GM23248 (cell line): ENCODE measurements at regions not wholly inside any gene's neighbourhood (a gene's known extent, or its start where the extent isn't known, plus 50 kb on each side); places are given as distances from the start of the nearest gene placed in this dataset.
A peak's percentile ranks its signal among the peaks of the same experiment; 100 is the strongest.

Experiments
- DNase-seq: peaks from one replicate; pipeline ENCODE4 v3.0.0-alpha.2; 2015
- H2AFZ ChIP-seq: fragments of 200-600 bp; sonication (generic); 2 replicates; pipeline ENCODE4 v1.6.1; 2016; ENCODE audit warnings: antibody characterized with exemption
- H3F3A ChIP-seq: fragments of 200-600 bp; sonication (generic); 2 replicates; pipeline ENCODE4 v1.6.1; 2016; ENCODE audit warnings: mild to moderate bottlenecking, antibody characterized with exemption, mixed run types; ENCODE audit not compliant: insufficient read depth
- H3K27ac ChIP-seq: fragments of 200-600 bp; sonication (generic); 2 replicates; pipeline ENCODE4 v1.5.1; 2016; ENCODE audit warnings: mild to moderate bottlenecking
- H3K27me3 ChIP-seq: fragments of 200-600 bp; sonication (generic); replicated peaks from 2 replicates; pipeline ENCODE4 v1.6.1; 2016; ENCODE audit warnings: mild to moderate bottlenecking; ENCODE audit not compliant: insufficient read depth
- H3K36me3 ChIP-seq: fragments of 200-600 bp; sonication (generic); 2 replicates; pipeline ENCODE4 v1.6.1; 2016; ENCODE audit warnings: low read depth, mild to moderate bottlenecking
- H3K4me1 ChIP-seq: fragments of 200-600 bp; sonication (generic); 2 replicates; pipeline ENCODE4 v1.6.1; 2016; ENCODE audit warnings: mild to moderate bottlenecking; ENCODE audit not compliant: insufficient read depth
- H3K4me2 ChIP-seq: fragments of 200-600 bp; sonication (generic); one replicate; pipeline ENCODE4 v1.6.1; 2016; ENCODE audit warnings: mild to moderate bottlenecking; ENCODE audit not compliant: unreplicated experiment
- H3K4me3 ChIP-seq: fragments of 200-600 bp; sonication (generic); 2 replicates; pipeline ENCODE4 v1.5.1; 2016; ENCODE audit warnings: mild to moderate bottlenecking
- H3K79me2 ChIP-seq: fragments of 200-600 bp; sonication (generic); 2 replicates; pipeline ENCODE4 v1.6.1; 2016; ENCODE audit warnings: mild to moderate bottlenecking; ENCODE audit not compliant: insufficient read depth
- H3K9ac ChIP-seq: fragments of 200-600 bp; sonication (generic); 2 replicates; pipeline ENCODE4 v1.6.1; 2016; ENCODE audit warnings: mild to moderate bottlenecking
- H3K9me2 ChIP-seq: fragments of 200-600 bp; sonication (generic); 2 replicates; pipeline ENCODE4 v1.6.1; 2016; ENCODE audit warnings: mixed run types, mild to moderate bottlenecking, moderate library complexity; ENCODE audit not compliant: insufficient read depth
- H3K9me3 ChIP-seq: fragments of 200-600 bp; sonication (generic); one replicate; pipeline ENCODE4 v1.6.1; 2017; ENCODE audit warnings: low read depth
- H4K20me1 ChIP-seq: fragments of 200-600 bp; sonication (generic); 2 replicates; pipeline ENCODE4 v1.6.0; 2016; ENCODE audit not compliant: insufficient read depth
- EZH2 ChIP-seq: fragments of 200-600 bp; sonication (generic); IDR thresholded peaks from 2 replicates; pipeline ENCODE4 v1.6.1; 2018; ENCODE audit warnings: antibody characterized with exemption, mild to moderate bottlenecking; ENCODE audit not compliant: insufficient read depth, poor library complexity, severe bottlenecking
- EZH2phosphoT487 ChIP-seq: fragments of 200-600 bp; sonication (generic); IDR thresholded peaks from 2 replicates; pipeline ENCODE4 v1.6.1; 2018; ENCODE audit warnings: antibody characterized with exemption, moderate library complexity, mild to moderate bottlenecking, low read depth; ENCODE audit not compliant: insufficient read depth
- WGBS, 2 experiments: methylation state at CpG; one replicate each; pipeline ENCODE4 v1.1.6; 2015 to 2017; ENCODE audit warnings: low lambda C conversion rate in 2 of 2, low coverage in 1 of 2; ENCODE audit errors: missing lambda C conversion rate in 2 of 2; 5-methylcytosine and 5-hydroxymethylcytosine counted together
- in situ Hi-C: fragments of 300-500 bp; cut with MboI; formaldehyde crosslinking; loops from 2 replicates; pipeline ENCODE4 v1.15.0; 2020

GRCh38 chr9:88236511-88237478 is 98.5 kb upstream of the SPATA31C2 start:
- no peaks in the 10 kb centered on the region for H4K20me1 ChIP-seq
- no peaks in the 10 kb centered on the region for H3K79me2 ChIP-seq
- H3K9me3 ChIP-seq = no peaks in the 10 kb centered on the region
- no peak overlapping the region for H3K27ac ChIP-seq
- peak overlapping the region; percentile 15; the same call in 1 of the 2 replicates for H2AFZ ChIP-seq
- H3K4me1 ChIP-seq = no peaks in the 10 kb centered on the region
- H3K4me2 ChIP-seq = peak overlapping the region; percentile 21
- no peaks in the 10 kb centered on the region for H3K27me3 ChIP-seq
- H3K36me3 ChIP-seq = no peaks in the 10 kb centered on the region
- H3K9me2 ChIP-seq = no peaks in the 10 kb centered on the region
- no peak for TF ChIP-seq EZH2phosphoT487
- TF ChIP-seq EZH2 = no peak
- 37 to 38% methylated on average over 18 of the region's 18 CpGs for WGBS, 2 experiments
- H3K4me3 ChIP-seq = no peak overlapping the region
- DNase-seq = peak; percentile 54
- in situ Hi-C loops = no loop called here
- no peak overlapping the region for H3K9ac ChIP-seq
- H3F3A ChIP-seq = no peaks in the 10 kb centered on the region

- no peak overlapping the region for H3K4me2 ChIP-seq
- TF ChIP-seq EZH2phosphoT487 = no peak
- no peak for TF ChIP-seq EZH2
- no peaks in the 10 kb centered on the region for H3K36me3 ChIP-seq
- H3K27ac ChIP-seq = no peak overlapping the region
- no peaks in the 10 kb centered on the region for H3K79me2 ChIP-seq
- WGBS, 2 experiments = 72 to 85% methylated on average over 2 of the region's 2 CpGs
- H3K9ac ChIP-seq = no peak overlapping the region
- no peaks in the 10 kb centered on the region for H3K27me3 ChIP-seq
- no peaks in the 10 kb centered on the region for H4K20me1 ChIP-seq
- H3K4me1 ChIP-seq = no peaks in the 10 kb centered on the region
- no peak overlapping the region for H3K4me3 ChIP-seq
- H3K9me3 ChIP-seq = no peaks in the 10 kb centered on the region
- no peak overlapping the region for H2AFZ ChIP-seq
- DNase-seq = no peak
- no peaks in the 10 kb centered on the region for H3F3A ChIP-seq
- no peaks in the 10 kb centered on the region for H3K9me2 ChIP-seq
- in situ Hi-C loops = no loop called here
Observed at GRCh38 chr9:88235615-88236014, 97.3 kb upstream of the SPATA31C2 start.

GRCh38 chr9:88234114-88234513 is 95.8 kb upstream of the SPATA31C2 start:
- no peak overlapping the region for H2AFZ ChIP-seq
- in situ Hi-C loops = no loop called here
- H4K20me1 ChIP-seq = no peaks in the 10 kb centered on the region
- H3K4me1 ChIP-seq = no peaks in the 10 kb centered on the region
- H3K9me2 ChIP-seq = no peaks in the 10 kb centered on the region
- no peaks in the 10 kb centered on the region for H3K36me3 ChIP-seq
- WGBS, 2 experiments = 66 to 70% methylated on average over 8 of the region's 8 CpGs
- H3K27ac ChIP-seq = no peak overlapping the region
- DNase-seq = no peak
- no peak overlapping the region for H3K9ac ChIP-seq
- H3K27me3 ChIP-seq = peaks cover 4% of the 10 kb centered on the region; the same call in 1 of the 2 replicates
- no peaks in the 10 kb centered on the region for H3F3A ChIP-seq
- H3K4me3 ChIP-seq = no peak overlapping the region
- no peaks in the 10 kb centered on the region for H3K79me2 ChIP-seq
- no peak overlapping the region for H3K4me2 ChIP-seq
- no peaks in the 10 kb centered on the region for H3K9me3 ChIP-seq
- TF ChIP-seq EZH2phosphoT487 = no peak
- TF ChIP-seq EZH2 = no peak

- in situ Hi-C loops = no loop called here
- H3F3A ChIP-seq = no peaks in the 10 kb centered on the region
- no peaks in the 10 kb centered on the region for H3K36me3 ChIP-seq
- WGBS, 2 experiments = 77 to 81% methylated on average over 2 of the region's 2 CpGs
- no peak for DNase-seq
- no peaks in the 10 kb centered on the region for H3K4me1 ChIP-seq
- no peaks in the 10 kb centered on the region for H3K9me3 ChIP-seq
- H4K20me1 ChIP-seq = no peaks in the 10 kb centered on the region
- no peak for TF ChIP-seq EZH2
- TF ChIP-seq EZH2phosphoT487 = no peak
- no peak overlapping the region for H3K4me3 ChIP-seq
- H3K79me2 ChIP-seq = no peaks in the 10 kb centered on the region
- peaks cover 4% of the 10 kb centered on the region; the same call in 1 of the 2 replicates for H3K27me3 ChIP-seq
- no peak overlapping the region for H3K27ac ChIP-seq
- H2AFZ ChIP-seq = no peak overlapping the region
- no peaks in the 10 kb centered on the region for H3K9me2 ChIP-seq
- H3K4me2 ChIP-seq = no peak overlapping the region
- no peak overlapping the region for H3K9ac ChIP-seq
Observed at GRCh38 chr9:88233091-88233490, 94.8 kb upstream of the SPATA31C2 start.
